Ovary (tissue), 3 donors: ENCODE measurements at regions not wholly inside any gene's neighbourhood (a gene's known extent, or its start where the extent isn't known, plus 50 kb on each side); places are given as distances from the start of the nearest gene placed in this dataset.

Source experiments
- CTCF ChIP-seq, 3 donors: fragments of 450-650 bp in 2 of 3; fragments of 200-600 bp in 1 of 3; IDR thresholded peaks; one replicate each; pipeline versions ENCODE4 v1.5.1 to v1.8.0; 2016 to 2022; ENCODE audit warnings: antibody characterized with exemption in 3 of 3, mild to moderate bottlenecking in 1 of 3
- EP300 ChIP-seq: sonication (generic); formaldehyde crosslinking; IDR thresholded peaks from one replicate; pipeline ENCODE4 v1.6.1; 2017; ENCODE audit warnings: antibody characterized with exemption
- POLR2A ChIP-seq: fragments of 450-650 bp; IDR thresholded peaks from one replicate; pipeline ENCODE4 v1.6.1; 2017; ENCODE audit warnings: antibody characterized with exemption, mild to moderate bottlenecking, moderate library complexity
- donor health status: DM: no; HTN: no; CAD: no.

DNA sequence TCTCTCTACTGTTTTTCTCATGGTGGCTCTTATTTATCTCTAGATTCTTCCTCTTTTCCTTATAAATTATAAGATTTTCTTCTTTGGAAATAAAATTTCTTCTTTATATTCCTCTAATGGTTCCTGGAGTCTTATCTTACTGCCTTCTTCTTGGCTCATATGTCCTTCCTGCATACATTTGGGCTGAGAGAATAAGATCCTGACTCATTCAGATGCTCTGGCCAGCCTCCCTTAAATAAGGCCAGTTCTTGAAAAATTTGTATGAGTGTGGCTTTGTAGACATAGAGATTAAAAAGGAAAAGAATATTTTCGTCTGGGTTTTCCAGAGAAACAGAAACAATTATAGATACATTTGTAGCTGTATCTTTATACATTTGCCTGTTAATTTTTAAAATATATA, 411.3 kb downstream of the KIF20B start:
- TF ChIP-seq CTCF (IDR thresholded peaks at IDR 0.05) (no peak), POLR2A (no peak), EP300 (no peak)
